ENCODE measurements at regions not wholly inside any gene's neighbourhood (a gene's known extent, or its start where the extent isn't known, plus 50 kb on each side); places are given as distances from the start of the nearest gene placed in this dataset.

GRCh38 chr2:196307775-196308305, 136.5 kb upstream of the STK17B start:
- H3K36me3 ChIP-seq (ENCODE audit: control insufficient read depth, insufficient read depth, low read length), result peaks cover 4% of the 10 kb centered on the region; the same call in 1 of the 3 replicates
- no peak overlapping the region for H3K27ac ChIP-seq (ENCODE audit: extremely low read depth, low read depth, low read length)
- ChIA-PET POLR2A (no interaction called here), CTCF (ENCODE audit: low intra/inter-chr PET ratio) (no interaction called here)
- WGBS (ENCODE audit: insufficient coverage, low coverage, missing lambda C conversion rate), result 83% methylated on average over 13 of the region's 14 CpGs
- in situ Hi-C loops (cut with MboI), result no loop called here
- H3K79me2 ChIP-seq (ENCODE audit: control insufficient read depth, insufficient read depth, low read length), result no peaks in the 10 kb centered on the region
- no peak for FAIRE-seq
- H3K4me3 ChIP-seq, result no peak overlapping the region
- no peak for ATAC-seq
- intact Hi-C loops (cut with micrococcal nuclease), result no loop called here
- TF ChIP-seq ARHGAP35 (IDR thresholded peaks at IDR 0.05; ENCODE audit: partially characterized antibody) (no peak), HNRNPH1 (optimal IDR thresholded peaks at IDR 0.05; ENCODE audit: low read depth, low read length) (no peak), GABPA (tag; conservative IDR thresholded peaks at IDR 0.05; ENCODE audit: low read depth) (no peak), HOXB6 (CRISPR knock-in tag; IDR thresholded peaks at IDR 0.05; ENCODE audit: borderline replicate concordance) (no peak), ZNF354B (CRISPR knock-in tag; IDR thresholded peaks at IDR 0.05) (no peak), TCF7L2 (IDR thresholded peaks at IDR 0.05; ENCODE audit: low read depth, low read length) (no peak), CREB5 (CRISPR knock-in tag; IDR thresholded peaks at IDR 0.05) (no peak), SPI1 (IDR thresholded peaks at IDR 0.05; ENCODE audit: borderline replicate concordance, low read depth, low read length) (no peak), RREB1 (CRISPR knock-in tag; IDR thresholded peaks at IDR 0.05) (no peak), FOXA3 (CRISPR knock-in tag; conservative IDR thresholded peaks at IDR 0.05 in 1 of 2, IDR thresholded peaks at IDR 0.05 in 1 of 2) (no peak), LARP7 (IDR thresholded peaks at IDR 0.05) (no peak), SRSF9 (IDR thresholded peaks at IDR 0.05; ENCODE audit: borderline replicate concordance, low read depth, low read length) (no peak), DPF2 (IDR thresholded peaks at IDR 0.05) (no peak), PPARD (CRISPR knock-in tag; IDR thresholded peaks at IDR 0.05) (no peak)
- no peaks in the 10 kb centered on the region for H4K20me1 ChIP-seq (replicated peaks; ENCODE audit: control insufficient read depth, insufficient read depth, low read length)
- H3K9me1 ChIP-seq (ENCODE audit: control insufficient read depth, insufficient read depth, low read length), result no peaks in the 10 kb centered on the region
- no peak overlapping the region for H3K4me2 ChIP-seq (ENCODE audit: insufficient read depth, low read length)
- H3K27me3 ChIP-seq (ENCODE audit: control insufficient read depth in 2 of 2, insufficient read depth in 2 of 2, low read length in 2 of 2), result no peaks in the 10 kb centered on the region
- no peaks in the 10 kb centered on the region for H3K4me1 ChIP-seq (replicated peaks in 1 of 2; ENCODE audit: control insufficient read depth in 2 of 2, insufficient read depth in 2 of 2, low read length in 2 of 2)
- no peak overlapping the region for H2AFZ ChIP-seq (ENCODE audit: low read depth, low read length)
- H3K9ac ChIP-seq (ENCODE audit: insufficient read depth in 1 of 2, low read depth in 2 of 2, low read length in 2 of 2), result no peak overlapping the region
- BruUV-seq (replicated peaks), result no TSS peak
- no peak for DNase-seq (ENCODE audit: extremely low read depth in 1 of 4, low spot score in 3 of 4)
- no peaks in the 10 kb centered on the region for H3K9me3 ChIP-seq (replicated peaks; ENCODE audit: control insufficient read depth, insufficient read depth, low read depth, low read length)
